Ishikawa (cell line): ENCODE measurements at regions not wholly inside any gene's neighbourhood (a gene's known extent, or its start where the extent isn't known, plus 50 kb on each side); places are given as distances from the start of the nearest gene placed in this dataset.

ENCODE experiments used
- CEBPB ChIP-seq: IDR thresholded peaks from 2 replicates; pipeline ENCODE4 v1.6.1; 2012
- CREB1 ChIP-seq: IDR thresholded peaks from 2 replicates; pipeline ENCODE4 v1.6.1; 2012; ENCODE audit warnings: low read depth
- EGR1 ChIP-seq: IDR thresholded peaks from 2 replicates; pipeline ENCODE4 v1.6.1; 2012
- EP300 ChIP-seq: IDR thresholded peaks from 2 replicates; pipeline ENCODE4 v1.6.1; 2012; ENCODE audit warnings: borderline replicate concordance
- FOXM1 ChIP-seq: IDR thresholded peaks from 2 replicates; pipeline ENCODE4 v1.6.1; 2012; ENCODE audit warnings: low read depth, borderline replicate concordance
- MAX ChIP-seq: IDR thresholded peaks from 2 replicates; pipeline ENCODE4 v1.6.1; 2012
- NFIC ChIP-seq: IDR thresholded peaks from 2 replicates; pipeline ENCODE4 v1.6.1; 2012
- RAD21 ChIP-seq: IDR thresholded peaks from 2 replicates; pipeline ENCODE4 v1.6.1; 2012; ENCODE audit warnings: low read depth
- REST ChIP-seq: IDR thresholded peaks from 2 replicates; pipeline ENCODE4 v1.6.1; 2012; ENCODE audit warnings: low read depth, mild to moderate bottlenecking
- TAF1 ChIP-seq: IDR thresholded peaks from 2 replicates; pipeline ENCODE4 v1.6.1; 2012; ENCODE audit warnings: low read depth, mild to moderate bottlenecking
- TCF12 ChIP-seq: IDR thresholded peaks from 2 replicates; pipeline ENCODE4 v1.6.1; 2012; ENCODE audit warnings: low read depth
- TEAD4 ChIP-seq: IDR thresholded peaks from 2 replicates; pipeline ENCODE4 v1.6.1; 2012
- USF1 ChIP-seq: IDR thresholded peaks from 2 replicates; pipeline ENCODE4 v1.6.1; 2012
- YY1 ChIP-seq: IDR thresholded peaks from 2 replicates; pipeline ENCODE4 v1.6.1; 2012; ENCODE audit warnings: low read depth
- ZBTB7A ChIP-seq: IDR thresholded peaks from 2 replicates; pipeline ENCODE4 v1.6.1; 2012; ENCODE audit warnings: low read depth

GRCh38 chr3:104734627-104735026 lies 632.1 kb upstream of the ALCAM start:
- TF ChIP-seq MAX: no peak
- no peak for TF ChIP-seq NFIC
- no peak for TF ChIP-seq EGR1
- TF ChIP-seq ZBTB7A: no peak
- TF ChIP-seq REST: no peak
- TF ChIP-seq CREB1: no peak
- no peak for TF ChIP-seq EP300
- no peak for TF ChIP-seq CEBPB
- no peak for TF ChIP-seq TCF12
- TF ChIP-seq TEAD4: no peak
- no peak for TF ChIP-seq USF1

- TF ChIP-seq TCF12 (no peak), REST (no peak), CEBPB (no peak), RAD21 (no peak), ZBTB7A (no peak), CREB1 (no peak), TAF1 (no peak), NFIC (no peak), EP300 (no peak)
These were observed 631.0 kb upstream of the ALCAM start for GRCh38 chr3:104735691-104736090.

DNA sequence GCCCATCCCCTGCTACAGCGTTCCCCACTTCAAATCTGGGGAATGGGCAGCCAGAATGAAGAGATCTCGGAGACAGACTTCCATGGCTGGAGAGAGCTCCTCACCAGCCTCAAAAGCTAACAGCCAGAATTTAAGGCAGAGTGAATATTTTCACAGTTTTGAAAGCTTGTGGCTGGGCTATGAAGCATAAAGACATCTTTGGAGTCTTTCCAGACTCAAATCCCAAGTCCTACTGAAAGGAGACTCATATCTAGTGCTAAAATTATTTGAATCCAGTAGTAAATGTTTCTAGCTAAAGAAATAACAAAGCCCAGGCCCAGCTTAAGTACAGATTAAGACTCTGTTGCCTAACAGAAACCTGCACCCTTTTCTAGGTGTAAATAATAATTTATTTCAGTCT lies 628.4 kb upstream of the ALCAM start:
- TF ChIP-seq EGR1 (no peak), USF1 (no peak), TCF12 (no peak), CEBPB (no peak), REST (no peak), EP300 (no peak), YY1 (no peak), RAD21 (no peak), TAF1 (no peak), MAX (no peak), CREB1 (no peak), NFIC (no peak), FOXM1 (no peak), ZBTB7A (no peak), TEAD4 (no peak)

DNA sequence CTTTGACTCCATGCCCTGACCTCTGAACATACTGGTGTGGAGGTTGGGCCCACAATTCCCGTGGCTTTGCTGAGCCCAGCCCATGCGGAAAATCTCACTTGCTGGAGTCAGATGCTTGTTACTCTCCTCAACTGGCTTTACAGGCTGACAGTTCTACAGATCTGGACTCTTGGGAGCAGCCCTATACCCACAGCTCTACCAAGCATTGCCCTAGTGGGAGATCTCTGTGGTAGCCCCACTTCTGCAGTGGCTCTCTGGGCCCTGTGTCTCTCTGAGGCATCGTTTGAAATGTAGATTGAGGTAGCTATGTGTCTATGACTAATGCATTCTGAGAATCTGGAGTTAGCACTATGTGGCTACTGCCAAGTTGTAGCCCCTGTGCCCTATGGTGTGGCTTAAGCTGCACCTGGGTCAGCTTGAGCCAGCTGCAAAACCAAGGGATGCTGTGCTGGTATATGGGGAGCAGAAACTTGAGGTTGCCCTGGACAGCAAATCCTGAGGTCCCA lies 625.8 kb upstream of the ALCAM start:
- no peak for TF ChIP-seq CEBPB
- TF ChIP-seq FOXM1: no peak
- TF ChIP-seq TEAD4: no peak
- no peak for TF ChIP-seq EGR1
- TF ChIP-seq NFIC: no peak
- no peak for TF ChIP-seq YY1
- no peak for TF ChIP-seq RAD21
- no peak for TF ChIP-seq TCF12
- TF ChIP-seq EP300: no peak
- no peak for TF ChIP-seq MAX
- TF ChIP-seq TAF1: no peak
- no peak for TF ChIP-seq REST
- no peak for TF ChIP-seq ZBTB7A
